ENCODE measurements at regions not wholly inside any gene's neighbourhood (a gene's known extent, or its start where the extent isn't known, plus 50 kb on each side); places are given as distances from the start of the nearest gene placed in this dataset.

- ATAC-seq (ENCODE audit: low read depth), result no peak
These were observed 156.8 kb downstream of the FOXB1 start for GRCh38 chr15:60160909-60161308.

GRCh38 chr15:60161704-60162103 is 157.6 kb downstream of the FOXB1 start:
- Histone ChIP-seq H3K4me1 (ENCODE audit: insufficient read depth, poor library complexity, severe bottlenecking) (no peaks in the 10 kb centered on the region), H3K9me3 (ENCODE audit: severe bottlenecking) (no peaks in the 10 kb centered on the region), H3K27ac (ENCODE audit: poor library complexity, severe bottlenecking) (no peak overlapping the region), H3K27me3 (ENCODE audit: insufficient read depth, poor library complexity, severe bottlenecking) (no peaks in the 10 kb centered on the region), H3K4me3 (ENCODE audit: severe bottlenecking) (no peak overlapping the region), H3K36me3 (ENCODE audit: low read depth) (no peaks in the 10 kb centered on the region)
- TF ChIP-seq CTCF (IDR thresholded peaks at IDR 0.05; ENCODE audit: poor library complexity, severe bottlenecking), result no peak
- DNase-seq (ENCODE audit: low spot score) (no peak), ATAC-seq (ENCODE audit: low read depth) (no peak)

More at GRCh38 chr15:60160909-60161308, 156.8 kb downstream of the FOXB1 start:
- H3K36me3 ChIP-seq (ENCODE audit: low read depth), result no peaks in the 10 kb centered on the region
- H3K27me3 ChIP-seq (ENCODE audit: insufficient read depth, poor library complexity, severe bottlenecking), result no peaks in the 10 kb centered on the region
- H3K4me3 ChIP-seq (ENCODE audit: severe bottlenecking), result no peak overlapping the region
- peaks cover under 1% of the 10 kb centered on the region for H3K4me1 ChIP-seq (ENCODE audit: insufficient read depth, poor library complexity, severe bottlenecking)
- no peaks in the 10 kb centered on the region for H3K9me3 ChIP-seq (ENCODE audit: severe bottlenecking)
- no peak for TF ChIP-seq CTCF (IDR thresholded peaks at IDR 0.05; ENCODE audit: poor library complexity, severe bottlenecking)
- DNase-seq (ENCODE audit: low spot score), result no peak
- H3K27ac ChIP-seq (ENCODE audit: poor library complexity, severe bottlenecking), result no peak overlapping the region

GRCh38 chr15:60162251-60162967 is 158.3 kb downstream of the FOXB1 start:
- Histone ChIP-seq H3K9me3 (ENCODE audit: severe bottlenecking) (no peaks in the 10 kb centered on the region), H3K36me3 (ENCODE audit: low read depth) (no peaks in the 10 kb centered on the region), H3K4me3 (ENCODE audit: severe bottlenecking) (no peak overlapping the region), H3K27me3 (ENCODE audit: insufficient read depth, poor library complexity, severe bottlenecking) (no peaks in the 10 kb centered on the region), H3K4me1 (ENCODE audit: insufficient read depth, poor library complexity, severe bottlenecking) (no peaks in the 10 kb centered on the region), H3K27ac (ENCODE audit: poor library complexity, severe bottlenecking) (no peak overlapping the region)
- ATAC-seq (ENCODE audit: low read depth) (no peak), DNase-seq (ENCODE audit: low spot score) (no peak)
- no peak for TF ChIP-seq CTCF (IDR thresholded peaks at IDR 0.05; ENCODE audit: poor library complexity, severe bottlenecking)

GRCh38 chr15:60162968-60163355 is 158.9 kb downstream of the FOXB1 start:
- ATAC-seq (ENCODE audit: low read depth), result no peak

More at GRCh38 chr15:60162968-60163355, 158.9 kb downstream of the FOXB1 start:
- Histone ChIP-seq H3K36me3 (ENCODE audit: low read depth) (no peaks in the 10 kb centered on the region), H3K4me3 (ENCODE audit: severe bottlenecking) (no peak overlapping the region), H3K9me3 (ENCODE audit: severe bottlenecking) (no peaks in the 10 kb centered on the region), H3K27me3 (ENCODE audit: insufficient read depth, poor library complexity, severe bottlenecking) (no peaks in the 10 kb centered on the region), H3K27ac (ENCODE audit: poor library complexity, severe bottlenecking) (no peak overlapping the region), H3K4me1 (ENCODE audit: insufficient read depth, poor library complexity, severe bottlenecking) (no peaks in the 10 kb centered on the region)
- DNase-seq (ENCODE audit: low spot score), result no peak
- no peak for TF ChIP-seq CTCF (IDR thresholded peaks at IDR 0.05; ENCODE audit: poor library complexity, severe bottlenecking)
